Cardiac fibroblast (primary cell): ENCODE measurements at regions not wholly inside any gene's neighbourhood (a gene's known extent, or its start where the extent isn't known, plus 50 kb on each side); places are given as distances from the start of the nearest gene placed in this dataset.

Experiments
- DNase-seq, 2 donors: peaks; one replicate each; pipeline versions ENCODE4 v3.0.0 to v3.0.0-alpha.2; 2010; ENCODE audit warnings: low read depth in 2 of 2
- H3K4me3 ChIP-seq, 2 donors: replicated peaks in 1 of 2; 1 replicate in 1 of 2; 2 replicates in 1 of 2; pipeline ENCODE4 v1.5.1; 2011; ENCODE audit warnings: low read depth in 2 of 2, low read length in 2 of 2, mild to moderate bottlenecking in 2 of 2, moderate library complexity in 1 of 2
- CTCF ChIP-seq: IDR thresholded peaks from one replicate; pipeline ENCODE4 v1.5.1; 2011; ENCODE audit warnings: low read depth, mild to moderate bottlenecking, low read length, inconsistent platforms

GRCh38 chr1:38126970-38127369, 80.4 kb upstream of the POU3F1 start:
- TF ChIP-seq CTCF = no peak
- no peak for DNase-seq
- no peak overlapping the region for H3K4me3 ChIP-seq

- TF ChIP-seq CTCF = no peak
- H3K4me3 ChIP-seq = no peak overlapping the region
- DNase-seq = no peak
These were observed 79.4 kb upstream of the POU3F1 start for GRCh38 chr1:38125837-38126520.

- no peak for DNase-seq
- no peak overlapping the region for H3K4me3 ChIP-seq
- no peak for TF ChIP-seq CTCF
These were observed 78.4 kb upstream of the POU3F1 start for GRCh38 chr1:38125016-38125415.

- H3K4me3 ChIP-seq = no peak overlapping the region
- TF ChIP-seq CTCF = no peak
- DNase-seq = no peak
These were observed 77.0 kb upstream of the POU3F1 start for GRCh38 chr1:38123356-38124135.

GRCh38 chr1:38121231-38121680, 74.7 kb upstream of the POU3F1 start:
- no peak for TF ChIP-seq CTCF
- no peak overlapping the region for H3K4me3 ChIP-seq
- no peak for DNase-seq

- H3K4me3 ChIP-seq = no peak overlapping the region
- no peak for TF ChIP-seq CTCF
- DNase-seq = no peak
These were observed 74.1 kb upstream of the POU3F1 start for GRCh38 chr1:38120552-38121230.
